ENCODE measurements at regions not wholly inside any gene's neighbourhood (a gene's known extent, or its start where the extent isn't known, plus 50 kb on each side); places are given as distances from the start of the nearest gene placed in this dataset.
"Not testable (repeated sequence)": the region's sequence is repeated elsewhere in the genome, so short reads cannot be mapped to it uniquely, and the experiment has no call there.

GRCh38 chrX:117843749-117844148 lies 272.9 kb downstream of the KLHL13 start:
- FAIRE-seq (no peak), DNase-seq (ENCODE audit: insufficient read length, low spot score) (no peak)
- no peak for TF ChIP-seq CTCF (IDR thresholded peaks at IDR 0.05; ENCODE audit: insufficient read depth, missing control alignments)

- no peak for FAIRE-seq
- DNase-seq (ENCODE audit: insufficient read length, low spot score) = no peak
- TF ChIP-seq CTCF (IDR thresholded peaks at IDR 0.05; ENCODE audit: insufficient read depth, missing control alignments) = no peak
Measured at GRCh38 chrX:117840645-117841044, 276.0 kb downstream of the KLHL13 start.

DNA sequence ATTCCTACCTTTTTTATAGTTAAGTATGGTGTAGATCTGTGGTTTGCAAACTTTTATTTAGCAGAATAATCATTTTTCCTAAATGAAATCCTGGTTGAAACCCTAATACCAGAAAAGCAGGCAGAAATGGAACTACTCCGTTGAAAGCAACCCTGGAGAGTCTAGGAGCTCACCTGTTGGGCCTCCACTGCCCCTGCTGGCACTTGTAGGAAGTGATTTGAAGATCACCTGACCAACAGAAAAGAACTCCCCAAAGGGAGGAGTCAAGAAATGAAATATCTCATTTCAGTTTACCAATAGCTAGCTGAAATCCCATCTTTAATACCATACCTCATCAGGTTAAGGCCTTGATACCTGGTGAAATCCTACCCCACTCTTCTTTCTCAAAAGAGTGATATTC lies 277.1 kb downstream of the KLHL13 start:
- TF ChIP-seq CTCF (IDR thresholded peaks at IDR 0.05; ENCODE audit: insufficient read depth, missing control alignments) = no peak
- no peak for DNase-seq (ENCODE audit: insufficient read length, low spot score)
- no peak for FAIRE-seq

GRCh38 chrX:117838581-117839331 lies 277.9 kb downstream of the KLHL13 start:
- DNase-seq (ENCODE audit: insufficient read length, low spot score) = no peak
- FAIRE-seq = no peak
- no peak for TF ChIP-seq CTCF (IDR thresholded peaks at IDR 0.05; ENCODE audit: insufficient read depth, missing control alignments)

DNA sequence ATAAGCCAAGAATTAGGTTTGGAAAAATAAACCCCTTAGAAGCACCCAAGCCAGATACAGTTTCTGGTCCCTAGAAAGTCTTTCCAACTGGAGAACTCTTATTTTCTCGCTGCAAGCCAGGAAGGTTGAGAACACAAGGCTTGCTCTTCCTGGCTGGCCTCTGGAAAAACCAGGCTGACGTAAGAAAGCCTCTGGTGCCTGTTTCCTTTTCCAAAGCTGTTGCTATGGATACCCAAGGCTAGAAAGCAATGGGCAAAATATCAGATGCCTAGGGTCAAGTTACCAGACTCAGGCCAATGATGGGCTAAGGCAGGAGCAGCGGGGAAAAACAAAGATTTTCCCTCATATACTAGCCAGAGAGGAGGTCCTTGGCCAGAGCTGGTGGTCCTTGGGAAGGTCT lies 281.6 kb downstream of the KLHL13 start:
- no peak for FAIRE-seq
- no peak for DNase-seq (ENCODE audit: insufficient read length, low spot score)
- no peak for TF ChIP-seq CTCF (IDR thresholded peaks at IDR 0.05; ENCODE audit: insufficient read depth, missing control alignments)

DNA sequence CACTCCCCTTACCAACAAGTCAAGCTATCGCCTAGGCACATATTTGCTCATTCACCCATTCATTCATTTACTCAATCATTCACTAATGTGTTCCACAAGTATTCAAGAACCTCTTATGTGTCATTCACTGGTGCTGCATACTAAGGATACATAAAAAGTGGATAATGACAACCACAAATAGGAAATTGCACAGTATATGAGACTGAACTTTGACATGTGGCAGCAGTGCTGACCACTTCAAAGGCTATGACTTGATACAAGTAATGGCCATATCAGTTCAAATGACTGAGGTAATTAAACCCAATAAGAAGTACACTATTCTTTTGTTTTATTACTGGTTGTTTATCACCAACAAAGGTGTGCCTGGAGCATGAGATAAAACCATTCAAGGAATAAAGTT lies 282.5 kb downstream of the KLHL13 start:
- TF ChIP-seq CTCF (IDR thresholded peaks at IDR 0.05; ENCODE audit: insufficient read depth, missing control alignments) = no peak
- DNase-seq (ENCODE audit: insufficient read length, low spot score) (no peak), FAIRE-seq (no peak)

GRCh38 chrX:117821472-117821871 lies 295.1 kb downstream of the KLHL13 start:
- DNase-seq (ENCODE audit: insufficient read length, low spot score); FAIRE-seq: not testable (repeated sequence)

DNA sequence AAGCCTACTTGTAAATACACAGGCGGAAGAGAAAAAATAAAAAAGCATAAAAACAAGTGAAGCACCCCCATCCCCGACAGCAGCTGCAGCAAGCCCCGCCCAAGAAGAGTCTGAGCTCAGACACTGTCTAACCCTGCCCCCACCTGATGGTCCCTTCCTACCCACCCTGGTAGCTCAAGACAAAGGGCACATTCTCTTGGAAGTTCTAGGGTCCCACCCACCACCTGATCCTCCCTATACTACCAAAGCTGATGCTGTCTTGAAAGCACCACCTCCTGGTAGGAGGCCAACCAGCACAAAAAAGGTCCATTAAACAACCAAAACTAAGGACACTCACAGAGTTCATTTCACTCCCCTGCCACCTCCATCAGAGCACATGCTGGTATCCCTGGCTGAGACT lies 308.2 kb downstream of the KLHL13 start:
- FAIRE-seq (no peak), DNase-seq (ENCODE audit: insufficient read length, low spot score) (no peak)
- TF ChIP-seq CTCF (IDR thresholded peaks at IDR 0.05; ENCODE audit: insufficient read depth, missing control alignments) = no peak
